SU-DHL-6 (cell line): ENCODE measurements at regions not wholly inside any gene's neighbourhood (a gene's known extent, or its start where the extent isn't known, plus 50 kb on each side); places are given as distances from the start of the nearest gene placed in this dataset.

Source experiments
- H2AFZ ChIP-seq: fragments of 200-600 bp; sonication (generic); 2 replicates; pipeline ENCODE4 v1.6.1; 2014; ENCODE audit warnings: low read depth, mild to moderate bottlenecking, moderate library complexity, mixed read lengths, antibody characterized with exemption, low read length; ENCODE audit not compliant: severe bottlenecking
- H3F3A ChIP-seq: fragments of 200-600 bp; shearing (Covaris generic); 2 replicates; pipeline ENCODE4 v1.6.0; 2016; ENCODE audit warnings: antibody characterized with exemption, mild to moderate bottlenecking; ENCODE audit not compliant: insufficient read depth
- H3K27ac ChIP-seq: fragments of 200-600 bp; sonication (generic); 2 replicates; pipeline ENCODE4 v1.5.1; 2016; ENCODE audit warnings: low read depth, mild to moderate bottlenecking, low read length, moderate library complexity, mixed read lengths
- H3K27me3 ChIP-seq: fragments of 200-600 bp; sonication (generic), shearing (Covaris generic); 2 replicates; pipeline ENCODE4 v1.6.0; 2014; ENCODE audit warnings: mild to moderate bottlenecking, low read length
- H3K36me3 ChIP-seq: fragments of 200-600 bp; sonication (generic); 2 replicates; pipeline ENCODE4 v1.6.1; 2014; ENCODE audit warnings: mild to moderate bottlenecking, low read length, mixed read lengths
- H3K4me2 ChIP-seq: fragments of 300-600, 200-600 bp; shearing (Covaris generic), sonication (generic); 2 replicates; pipeline ENCODE4 v1.6.0; 2014; ENCODE audit warnings: low read length, low read depth, mild to moderate bottlenecking; ENCODE audit not compliant: poor library complexity, severe bottlenecking
- H3K4me3 ChIP-seq: fragments of 200-600 bp; sonication (generic); 2 replicates; pipeline ENCODE4 v1.5.1; 2014; ENCODE audit warnings: antibody characterized with exemption, low read length, mild to moderate bottlenecking, mixed read lengths; ENCODE audit not compliant: insufficient read depth, poor library complexity, severe bottlenecking
- H3K79me2 ChIP-seq: fragments of 200-600 bp; sonication (generic); 2 replicates; pipeline ENCODE4 v1.6.1; 2014; ENCODE audit warnings: mild to moderate bottlenecking, low read length, moderate library complexity; ENCODE audit not compliant: insufficient read depth
- H3K9ac ChIP-seq: fragments of 200-600 bp; sonication (generic); 2 replicates; pipeline ENCODE4 v1.7.0; 2014; ENCODE audit warnings: mild to moderate bottlenecking, low read length
- H3K9me2 ChIP-seq: fragments of 200-600 bp; sonication (generic); replicated peaks from 2 replicates; pipeline ENCODE4 v1.6.1; 2014; ENCODE audit warnings: low read length; ENCODE audit not compliant: insufficient read depth
- H3K9me3 ChIP-seq: fragments of 200-600 bp; sonication (generic); 2 replicates; pipeline ENCODE4 v1.6.1; 2014; ENCODE audit warnings: low read length, mixed read lengths; ENCODE audit not compliant: insufficient read depth
- H4K20me1 ChIP-seq: fragments of 200-600 bp; sonication (generic); 2 replicates; pipeline ENCODE4 v1.6.1; 2014; ENCODE audit warnings: low read depth, mild to moderate bottlenecking, antibody characterized with exemption, low read length, moderate library complexity, mixed read lengths
- EZH2phosphoT487 ChIP-seq: fragments of 200-600 bp; sonication (generic), shearing (Covaris generic); conservative IDR thresholded peaks from 2 replicates; pipeline ENCODE4 v1.6.1; 2018; ENCODE audit warnings: mild to moderate bottlenecking, antibody characterized with exemption, low read length, moderate library complexity, mixed read lengths
- TF ChIP-seq, protein P1 (sequence below): fragments of 200-600 bp; sonication (generic); IDR thresholded peaks from one replicate; pipeline ENCODE4 v1.5.1; 2017; ENCODE audit warnings: antibody characterized with exemption, mild to moderate bottlenecking, low read length, moderate library complexity; ENCODE audit not compliant: insufficient read depth, poor library complexity, severe bottlenecking

DNA sequence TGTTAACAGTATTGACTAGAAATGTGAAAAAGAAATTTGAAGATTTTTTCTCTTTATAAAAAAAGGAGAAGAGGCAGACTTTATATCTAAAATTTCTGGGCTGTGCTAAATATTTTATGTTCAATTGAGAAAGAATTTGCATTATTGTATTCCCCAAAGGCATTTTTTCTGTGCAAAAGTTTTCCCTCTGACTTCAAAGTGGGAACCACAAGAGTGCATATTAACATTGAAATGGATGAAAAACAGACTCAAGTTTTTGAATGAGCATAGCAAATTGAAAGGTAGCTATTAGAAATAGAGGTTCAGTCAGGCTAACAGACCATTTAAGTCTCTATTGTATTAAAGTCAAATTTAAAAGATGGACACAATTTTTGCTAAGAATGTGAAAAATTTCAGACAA is 95.2 kb downstream of the RASSF9 start:
- Histone ChIP-seq H3K27ac (no peak overlapping the region), H2AFZ (no peak overlapping the region), H3K9me2 (no peaks in the 10 kb centered on the region), H3K9me3 (no peaks in the 10 kb centered on the region), H3K9ac (no peak overlapping the region), H3K4me2 (no peak overlapping the region), H4K20me1 (no peaks in the 10 kb centered on the region), H3K36me3 (no peaks in the 10 kb centered on the region), H3K27me3 (no peaks in the 10 kb centered on the region), H3K79me2 (no peaks in the 10 kb centered on the region), H3K4me3 (no peak overlapping the region), H3F3A (no peaks in the 10 kb centered on the region)
- TF ChIP-seq EZH2phosphoT487 = no peak
- TF ChIP-seq, protein P1, sequence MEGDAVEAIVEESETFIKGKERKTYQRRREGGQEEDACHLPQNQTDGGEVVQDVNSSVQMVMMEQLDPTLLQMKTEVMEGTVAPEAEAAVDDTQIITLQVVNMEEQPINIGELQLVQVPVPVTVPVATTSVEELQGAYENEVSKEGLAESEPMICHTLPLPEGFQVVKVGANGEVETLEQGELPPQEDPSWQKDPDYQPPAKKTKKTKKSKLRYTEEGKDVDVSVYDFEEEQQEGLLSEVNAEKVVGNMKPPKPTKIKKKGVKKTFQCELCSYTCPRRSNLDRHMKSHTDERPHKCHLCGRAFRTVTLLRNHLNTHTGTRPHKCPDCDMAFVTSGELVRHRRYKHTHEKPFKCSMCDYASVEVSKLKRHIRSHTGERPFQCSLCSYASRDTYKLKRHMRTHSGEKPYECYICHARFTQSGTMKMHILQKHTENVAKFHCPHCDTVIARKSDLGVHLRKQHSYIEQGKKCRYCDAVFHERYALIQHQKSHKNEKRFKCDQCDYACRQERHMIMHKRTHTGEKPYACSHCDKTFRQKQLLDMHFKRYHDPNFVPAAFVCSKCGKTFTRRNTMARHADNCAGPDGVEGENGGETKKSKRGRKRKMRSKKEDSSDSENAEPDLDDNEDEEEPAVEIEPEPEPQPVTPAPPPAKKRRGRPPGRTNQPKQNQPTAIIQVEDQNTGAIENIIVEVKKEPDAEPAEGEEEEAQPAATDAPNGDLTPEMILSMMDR = no peak

- Histone ChIP-seq H3K9me2 (no peaks in the 10 kb centered on the region), H3K36me3 (no peaks in the 10 kb centered on the region), H4K20me1 (no peaks in the 10 kb centered on the region), H3K27ac (no peak overlapping the region), H3F3A (no peaks in the 10 kb centered on the region), H3K4me2 (no peak overlapping the region), H3K79me2 (no peaks in the 10 kb centered on the region), H3K27me3 (no peaks in the 10 kb centered on the region), H3K9me3 (no peaks in the 10 kb centered on the region), H3K9ac (no peak overlapping the region), H3K4me3 (no peak overlapping the region), H2AFZ (no peak overlapping the region)
- TF ChIP-seq EZH2phosphoT487 = no peak
- TF ChIP-seq, protein P1 = no peak
Observed at GRCh38 chr12:85747941-85748495, 88.2 kb downstream of the RASSF9 start.
